GM12878 (cell line): ENCODE measurements at regions not wholly inside any gene's neighbourhood (a gene's known extent, or its start where the extent isn't known, plus 50 kb on each side); places are given as distances from the start of the nearest gene placed in this dataset.

Experiments
- ATAC-seq: fragments of 200-7000 bp; cut with Tn5 transposase; 3 replicates; pipeline ENCODE4 v1.9.1; 2020; ENCODE audit warnings: mild to moderate bottlenecking, moderate library complexity
- BruUV-seq: library from RNA; stranded (reverse); fragments of 400-500 nt; replicated peaks from 2 replicates; lab custom pipeline; 2021; lab: Mats Ljungman, UMichigan
- CTCF ChIA-PET: fragments of 300-600 bp; sonication (Branson Sonifier 250); formaldehyde crosslinking; extraction: SDS; loops from one replicate; lab custom pipeline; 2021; ENCODE audit warnings: inconsistent platforms; lab: Yijun Ruan, JAX
- POLR2A ChIA-PET: fragments of 350-600 bp; formaldehyde crosslinking; extraction: SDS; loops from one replicate; lab custom pipeline; 2021; ENCODE audit warnings: inconsistent platforms; lab: Charles Lee
- RAD21 ChIA-PET: fragments of 300-600 bp; sonication (Branson Sonifier 250); formaldehyde crosslinking; loops from one replicate; lab custom pipeline; 2023; ENCODE audit warnings: antibody characterized with exemption; ENCODE audit not compliant: unreplicated experiment; lab: Charles Lee
- SMC1A ChIA-PET: fragments of 300-600 bp; sonication (Branson Sonifier 250); formaldehyde crosslinking; loops from one replicate; lab custom pipeline; 2023; ENCODE audit not compliant: unreplicated experiment, uncharacterized antibody; lab: Charles Lee
- DNase-seq: peaks from one replicate; pipeline ENCODE4 v3.0.0-alpha.2; 2011; ENCODE audit warnings: low read depth, low spot score
- FAIRE-seq: peaks from 3 replicates; lab custom pipeline; 2011; peaks lifted over from hg19 to GRCh38; lab: Jason Lieb, UNC
- H2AFZ ChIP-seq: 2 replicates; pipeline ENCODE4 v1.6.0; 2011; ENCODE audit warnings: low read depth, low read length, control low read depth; ENCODE audit not compliant: control insufficient read depth
- H3K27ac ChIP-seq: 2 replicates; pipeline ENCODE4 v1.5.1; 2011; ENCODE audit warnings: control low read depth; ENCODE audit not compliant: control insufficient read depth, insufficient read depth
- H3K27me3 ChIP-seq, 2 experiments: replicated peaks in 1 of 2; 2 replicates each; pipeline versions ENCODE4 v1.6.0 to v1.6.1; 2011; ENCODE audit warnings: low read length in 1 of 2; ENCODE audit not compliant: control insufficient read depth in 2 of 2, insufficient read depth in 2 of 2
- H3K36me3 ChIP-seq, 2 experiments: 2 replicates each; pipeline ENCODE4 v1.5.1; 2011; ENCODE audit warnings: low read length in 1 of 2; ENCODE audit not compliant: control insufficient read depth in 2 of 2, insufficient read depth in 2 of 2
- H3K4me1 ChIP-seq: 2 replicates; pipeline ENCODE4 v1.6.1; 2011; ENCODE audit warnings: mild to moderate bottlenecking, low read length, moderate library complexity, mixed read lengths; ENCODE audit not compliant: control insufficient read depth, insufficient read depth
- H3K4me2 ChIP-seq: 2 replicates; pipeline ENCODE4 v1.6.0; 2011; ENCODE audit warnings: control low read depth; ENCODE audit not compliant: control insufficient read depth, insufficient read depth
- H3K4me3 ChIP-seq: fragments of 200-600 bp; sonication (generic); 2 replicates; pipeline ENCODE4 v1.5.1; 2016
- H3K79me2 ChIP-seq: 2 replicates; pipeline ENCODE4 v1.6.0; 2011; ENCODE audit warnings: low read length; ENCODE audit not compliant: control insufficient read depth, insufficient read depth
- H3K9ac ChIP-seq: 2 replicates; pipeline ENCODE4 v1.8.0; 2011; ENCODE audit warnings: low read length, control low read depth, mixed read lengths; ENCODE audit not compliant: control insufficient read depth, insufficient read depth
- H3K9me3 ChIP-seq: replicated peaks from 3 replicates; pipeline ENCODE4 v1.5.1; 2011; ENCODE audit warnings: mild to moderate bottlenecking, low read length; ENCODE audit not compliant: control insufficient read depth, insufficient read depth
- H4K20me1 ChIP-seq: 2 replicates; pipeline ENCODE4 v1.6.0; 2011; ENCODE audit not compliant: control insufficient read depth, insufficient read depth
- MYB ChIP-seq: fragments of 150-350 bp; IDR thresholded peaks from 2 replicates; pipeline ENCODE4 v1.6.1; 2014; ENCODE audit warnings: mild to moderate bottlenecking, low read depth, low read length, borderline replicate concordance
- ZBTB4 ChIP-seq: fragments of 450-650 bp; formaldehyde crosslinking; IDR thresholded peaks from 2 replicates; pipeline ENCODE4 v1.4.0; 2022; ENCODE audit warnings: mild to moderate bottlenecking, moderate library complexity
- WGBS: methylation state at CpG from one replicate; pipeline ENCODE4 v1.1.6; 2016; ENCODE audit warnings: low lambda C conversion rate; ENCODE audit not compliant: insufficient replicate concordance, insufficient coverage; ENCODE audit errors: missing lambda C conversion rate; 5-methylcytosine and 5-hydroxymethylcytosine counted together
- in situ Hi-C: fragments of 300-500 bp; cut with MboI; formaldehyde crosslinking; loops from 9 replicates; pipeline ENCODE4 v1.14.3; 2018; ENCODE audit warnings: mixed read lengths
- intact Hi-C: fragments of 100-400 bp; cut with micrococcal nuclease; formaldehyde crosslinking; loops from one replicate; pipeline ENCODE4 v1.14.2; 2022; ENCODE audit not compliant: unreplicated experiment
- TF ChIP-seq, protein P1 (sequence below): fragments of 450-650 bp; IDR thresholded peaks from 2 replicates; pipeline ENCODE4 v1.6.1; 2017; ENCODE audit warnings: antibody characterized with exemption, mild to moderate bottlenecking, moderate library complexity
- TF ChIP-seq, protein P2 (sequence below), 3 experiments: IDR thresholded peaks in 2 of 3; conservative IDR thresholded peaks in 1 of 3; 2 replicates each; pipeline ENCODE4 v1.5.1; 2011; ENCODE audit warnings: low read depth in 3 of 3, low read length in 3 of 3, mild to moderate bottlenecking in 3 of 3, control low read depth in 2 of 3, moderate library complexity in 2 of 3, inconsistent platforms in 1 of 3, mixed read lengths in 1 of 3; ENCODE audit not compliant: control insufficient read depth in 2 of 3, insufficient read depth in 1 of 3; ENCODE audit errors: extremely low read depth in 1 of 3

- TF ChIP-seq, protein P1, sequence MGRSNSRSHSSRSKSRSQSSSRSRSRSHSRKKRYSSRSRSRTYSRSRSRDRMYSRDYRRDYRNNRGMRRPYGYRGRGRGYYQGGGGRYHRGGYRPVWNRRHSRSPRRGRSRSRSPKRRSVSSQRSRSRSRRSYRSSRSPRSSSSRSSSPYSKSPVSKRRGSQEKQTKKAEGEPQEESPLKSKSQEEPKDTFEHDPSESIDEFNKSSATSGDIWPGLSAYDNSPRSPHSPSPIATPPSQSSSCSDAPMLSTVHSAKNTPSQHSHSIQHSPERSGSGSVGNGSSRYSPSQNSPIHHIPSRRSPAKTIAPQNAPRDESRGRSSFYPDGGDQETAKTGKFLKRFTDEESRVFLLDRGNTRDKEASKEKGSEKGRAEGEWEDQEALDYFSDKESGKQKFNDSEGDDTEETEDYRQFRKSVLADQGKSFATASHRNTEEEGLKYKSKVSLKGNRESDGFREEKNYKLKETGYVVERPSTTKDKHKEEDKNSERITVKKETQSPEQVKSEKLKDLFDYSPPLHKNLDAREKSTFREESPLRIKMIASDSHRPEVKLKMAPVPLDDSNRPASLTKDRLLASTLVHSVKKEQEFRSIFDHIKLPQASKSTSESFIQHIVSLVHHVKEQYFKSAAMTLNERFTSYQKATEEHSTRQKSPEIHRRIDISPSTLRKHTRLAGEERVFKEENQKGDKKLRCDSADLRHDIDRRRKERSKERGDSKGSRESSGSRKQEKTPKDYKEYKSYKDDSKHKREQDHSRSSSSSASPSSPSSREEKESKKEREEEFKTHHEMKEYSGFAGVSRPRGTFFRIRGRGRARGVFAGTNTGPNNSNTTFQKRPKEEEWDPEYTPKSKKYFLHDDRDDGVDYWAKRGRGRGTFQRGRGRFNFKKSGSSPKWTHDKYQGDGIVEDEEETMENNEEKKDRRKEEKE, result no peak
- TF ChIP-seq, all 136 proteins: peak for 0
These were observed 74.0 kb upstream of the SEPTIN5 start (continued) for GRCh38 chr22:19640306-19640705.

GRCh38 chr22:19641254-19641982 lies 72.9 kb upstream of the SEPTIN5 start:
- H4K20me1 ChIP-seq, result no peaks in the 10 kb centered on the region
- DNase-seq, result no peak
- H3K9me3 ChIP-seq, result no peaks in the 10 kb centered on the region
- H3K9ac ChIP-seq, result no peak overlapping the region
- ChIA-PET POLR2A (no interaction called here), CTCF (no interaction called here), RAD21 (no interaction called here), SMC1A (no interaction called here)
- no peak overlapping the region for H3K27ac ChIP-seq
- no peaks in the 10 kb centered on the region for H3K27me3 ChIP-seq
- WGBS, result 50% methylated on average over 24 of the region's 25 CpGs
- no peaks in the 10 kb centered on the region for H3K36me3 ChIP-seq
- no peak overlapping the region for H3K4me3 ChIP-seq
- no peaks in the 10 kb centered on the region for H3K4me1 ChIP-seq
- H2AFZ ChIP-seq, result no peak overlapping the region
- no TSS peak for BruUV-seq
- ATAC-seq, result peak; percentile 61; the same call in 2 of the 3 replicates
- no peak for FAIRE-seq
- H3K4me2 ChIP-seq, result no peak overlapping the region
- intact Hi-C loops (no loop called here), in situ Hi-C loops (no loop called here)
- TF ChIP-seq, protein P2, sequence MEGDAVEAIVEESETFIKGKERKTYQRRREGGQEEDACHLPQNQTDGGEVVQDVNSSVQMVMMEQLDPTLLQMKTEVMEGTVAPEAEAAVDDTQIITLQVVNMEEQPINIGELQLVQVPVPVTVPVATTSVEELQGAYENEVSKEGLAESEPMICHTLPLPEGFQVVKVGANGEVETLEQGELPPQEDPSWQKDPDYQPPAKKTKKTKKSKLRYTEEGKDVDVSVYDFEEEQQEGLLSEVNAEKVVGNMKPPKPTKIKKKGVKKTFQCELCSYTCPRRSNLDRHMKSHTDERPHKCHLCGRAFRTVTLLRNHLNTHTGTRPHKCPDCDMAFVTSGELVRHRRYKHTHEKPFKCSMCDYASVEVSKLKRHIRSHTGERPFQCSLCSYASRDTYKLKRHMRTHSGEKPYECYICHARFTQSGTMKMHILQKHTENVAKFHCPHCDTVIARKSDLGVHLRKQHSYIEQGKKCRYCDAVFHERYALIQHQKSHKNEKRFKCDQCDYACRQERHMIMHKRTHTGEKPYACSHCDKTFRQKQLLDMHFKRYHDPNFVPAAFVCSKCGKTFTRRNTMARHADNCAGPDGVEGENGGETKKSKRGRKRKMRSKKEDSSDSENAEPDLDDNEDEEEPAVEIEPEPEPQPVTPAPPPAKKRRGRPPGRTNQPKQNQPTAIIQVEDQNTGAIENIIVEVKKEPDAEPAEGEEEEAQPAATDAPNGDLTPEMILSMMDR (IDR thresholded peaks at IDR 0.05 in 2 of 3, conservative IDR thresholded peaks at IDR 0.05 in 1 of 3; ENCODE audit: control insufficient read depth in 2 of 3, extremely low read depth in 1 of 3, insufficient read depth in 1 of 3, low read depth in 3 of 3, low read length in 3 of 3), result peak in 2 of 3 experiments; percentile 24 to 54; a peak in 2 of 6 replicates
- TF ChIP-seq ZBTB4 (CRISPR knock-in tag) (no peak), MYB (no peak)
- no peaks in the 10 kb centered on the region for H3K79me2 ChIP-seq
